HG03571 (cell line): ENCODE measurements at regions not wholly inside any gene's neighbourhood (a gene's known extent, or its start where the extent isn't known, plus 50 kb on each side); places are given as distances from the start of the nearest gene placed in this dataset.

ENCODE experiments used
- ATAC-seq: cut with Tn5 transposase; IDR thresholded peaks from one replicate; pipeline ENCODE4 v1.9.1; 2021; ENCODE audit not compliant: unreplicated experiment

GRCh38 chr10:8416192-8416701 lies 361.8 kb downstream of the GATA3 start:
- no peak for ATAC-seq

GRCh38 chr10:8416760-8417159 lies 362.3 kb downstream of the GATA3 start:
- ATAC-seq, result no peak

GRCh38 chr10:8417631-8418030 lies 363.1 kb downstream of the GATA3 start:
- no peak for ATAC-seq

GRCh38 chr10:8418631-8419030 lies 364.1 kb downstream of the GATA3 start:
- ATAC-seq, result no peak

DNA sequence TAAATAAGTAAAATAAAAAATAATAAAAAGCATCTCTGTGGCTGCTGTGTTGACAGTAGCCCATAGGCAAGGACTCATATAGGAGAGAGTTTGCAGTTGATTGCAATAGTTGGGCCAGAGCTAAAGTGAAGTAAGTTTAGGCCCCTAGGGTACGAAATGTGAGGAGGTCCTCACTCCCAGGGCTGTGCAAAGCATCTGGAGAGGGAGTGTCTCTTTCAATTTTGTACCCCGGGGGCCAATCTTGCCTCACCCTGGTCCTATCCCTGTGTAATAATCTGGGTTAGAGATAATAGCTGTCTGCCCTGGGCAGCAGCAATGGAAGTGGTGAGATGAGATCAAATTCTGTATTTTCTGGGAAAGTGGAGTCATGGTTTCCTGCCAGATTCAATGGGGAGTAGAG lies 365.7 kb downstream of the GATA3 start:
- ATAC-seq, result no peak

DNA sequence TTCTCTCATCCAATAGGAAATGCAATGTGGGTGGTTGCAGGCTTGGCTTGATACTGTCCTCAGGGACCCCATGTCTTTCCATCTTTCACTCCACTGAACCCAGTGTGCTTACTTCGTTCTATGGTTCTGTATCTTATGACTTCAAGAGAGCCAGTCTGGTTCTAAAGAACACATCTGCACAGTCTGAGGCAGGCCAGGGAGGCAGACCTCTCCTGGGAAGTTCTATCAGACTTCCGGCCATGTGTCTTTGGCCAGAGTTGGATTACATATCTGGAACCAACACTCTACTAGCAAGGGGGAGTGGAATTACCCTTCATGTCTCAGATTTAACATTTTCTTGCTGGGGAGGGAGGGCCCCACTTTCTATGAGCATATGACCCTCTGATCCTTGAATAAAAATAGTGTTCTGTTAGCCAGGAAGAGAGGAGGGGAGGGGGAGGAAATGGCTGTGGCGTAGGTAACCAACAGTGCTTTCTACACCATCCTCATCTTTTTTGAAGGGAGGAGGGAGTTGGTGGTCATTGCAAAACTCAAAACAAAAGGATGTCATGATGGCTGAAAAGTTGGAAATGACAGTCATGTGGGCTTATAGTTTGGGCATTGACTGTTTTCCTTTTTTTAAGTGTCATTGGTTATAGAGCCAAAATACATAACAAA lies 370.2 kb downstream of the GATA3 start:
- no peak for ATAC-seq

DNA sequence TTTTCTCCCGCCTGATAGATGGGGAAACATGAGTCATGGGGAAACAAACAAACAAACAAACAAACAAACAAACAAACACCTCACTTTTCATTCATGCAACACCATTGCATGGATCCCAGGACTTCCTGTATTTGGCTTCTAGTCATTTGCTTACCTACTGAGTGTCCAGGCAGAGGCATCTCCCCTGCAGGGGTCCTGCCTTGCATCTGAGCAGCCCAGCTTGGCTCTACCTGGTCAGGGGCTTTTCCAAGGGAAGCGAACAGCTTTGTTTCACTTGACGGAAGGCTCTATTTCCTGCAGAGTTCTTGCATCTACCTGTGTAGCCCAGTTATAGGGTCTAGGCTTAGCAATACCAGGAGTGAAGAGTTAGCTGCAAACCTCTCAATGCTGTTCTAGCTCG lies 374.2 kb downstream of the GATA3 start:
- ATAC-seq, result no peak

DNA sequence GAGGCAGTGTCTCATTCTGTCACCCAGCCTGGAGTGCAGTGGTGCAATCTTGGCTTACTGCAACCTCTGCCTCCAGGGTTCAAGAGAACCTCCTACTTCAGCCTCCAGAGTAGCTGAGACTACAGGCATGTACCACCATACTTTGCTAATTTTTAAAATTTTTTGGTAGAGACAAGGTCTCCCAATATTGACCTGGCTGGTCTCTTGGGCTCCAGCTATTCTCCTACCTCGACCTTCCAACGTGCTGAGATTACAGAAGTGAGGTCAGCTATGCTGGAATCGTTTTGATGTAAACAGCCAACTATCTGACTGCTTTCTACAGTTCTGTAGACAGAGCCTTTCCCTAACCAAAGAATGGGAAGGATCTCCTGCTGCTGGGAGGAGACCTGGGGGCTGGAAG lies 375.8 kb downstream of the GATA3 start:
- no peak for ATAC-seq

GRCh38 chr10:8431511-8431910 lies 377.0 kb downstream of the GATA3 start:
- no peak for ATAC-seq

DNA sequence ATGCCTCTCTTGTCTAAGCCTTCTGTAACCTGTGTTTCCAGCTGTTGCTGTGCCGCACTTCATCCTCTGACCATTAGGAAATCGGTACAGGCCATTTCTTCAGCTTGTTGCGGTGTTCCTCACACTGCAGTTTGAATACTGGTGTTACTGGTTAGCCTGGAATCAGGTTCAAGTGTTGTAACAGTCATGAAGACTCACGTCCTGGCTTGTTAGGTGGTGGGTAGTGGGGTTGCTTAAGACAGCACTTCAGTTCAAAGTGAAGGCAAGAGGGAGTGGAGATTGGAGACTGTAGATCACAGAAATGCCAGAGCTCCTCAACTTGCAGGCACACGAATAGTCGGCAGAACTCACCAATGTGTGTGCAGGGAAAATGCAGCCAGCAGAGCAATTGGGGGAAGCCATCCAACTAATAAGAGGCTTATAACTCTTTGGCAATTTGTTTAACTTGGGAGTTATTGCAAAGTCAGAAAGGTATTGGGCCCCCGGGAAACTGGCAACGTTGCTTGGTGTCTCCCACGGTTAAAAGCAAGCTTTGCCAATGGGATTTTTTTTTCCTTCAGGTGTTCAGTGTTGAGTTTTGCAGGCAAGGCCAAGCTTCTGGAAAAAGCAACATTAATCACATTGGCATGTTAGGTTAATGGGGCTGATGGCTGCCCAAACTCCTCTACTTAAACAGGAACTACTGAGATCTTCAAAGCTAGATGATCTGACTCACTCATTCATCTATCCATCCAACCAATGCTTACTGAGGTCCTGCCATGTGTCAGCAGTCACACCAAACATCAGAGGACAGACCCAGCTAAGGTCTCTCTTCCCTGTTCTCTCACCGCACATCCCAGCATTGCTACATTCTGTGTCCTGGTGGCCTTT lies 380.9 kb downstream of the GATA3 start:
- no peak for ATAC-seq

DNA sequence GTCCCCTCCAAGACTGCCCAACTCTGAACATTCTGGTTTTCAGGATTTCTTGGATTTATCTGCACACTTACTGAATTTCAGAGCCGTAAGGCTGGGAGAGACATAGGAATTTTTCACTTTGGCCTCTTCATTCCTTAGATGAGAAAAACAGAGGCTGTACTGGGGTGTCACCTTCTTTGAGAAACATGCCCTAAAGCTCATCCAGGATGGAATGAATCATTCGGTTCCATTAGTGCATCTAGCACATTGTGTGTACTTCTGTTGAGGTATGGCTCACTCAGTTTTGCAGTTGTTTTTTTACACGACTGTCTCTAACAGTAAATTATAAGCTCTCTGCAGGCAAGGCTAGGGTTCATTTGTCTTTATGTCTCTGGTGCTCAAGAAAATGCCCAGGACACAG lies 383.4 kb downstream of the GATA3 start:
- no peak for ATAC-seq

DNA sequence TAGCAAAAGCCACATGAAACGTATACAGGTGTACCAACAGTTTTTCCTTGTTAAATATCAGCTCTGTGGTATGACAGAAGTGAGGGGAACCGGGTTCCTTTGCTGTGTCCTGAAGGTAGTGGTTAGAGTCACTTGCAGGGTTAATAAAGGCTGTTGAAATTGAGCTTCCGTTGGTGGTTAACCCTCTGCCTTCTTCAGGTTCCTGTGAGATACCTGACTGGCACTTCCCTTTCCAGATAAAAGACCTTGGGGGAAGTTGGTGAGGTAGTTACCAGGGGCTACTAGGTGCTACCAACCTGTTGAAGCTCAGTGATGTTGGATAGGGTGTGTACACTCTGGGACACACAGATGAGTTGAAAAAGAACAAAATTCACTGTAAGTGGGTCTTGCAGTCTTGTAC lies 384.1 kb downstream of the GATA3 start:
- no peak for ATAC-seq

DNA sequence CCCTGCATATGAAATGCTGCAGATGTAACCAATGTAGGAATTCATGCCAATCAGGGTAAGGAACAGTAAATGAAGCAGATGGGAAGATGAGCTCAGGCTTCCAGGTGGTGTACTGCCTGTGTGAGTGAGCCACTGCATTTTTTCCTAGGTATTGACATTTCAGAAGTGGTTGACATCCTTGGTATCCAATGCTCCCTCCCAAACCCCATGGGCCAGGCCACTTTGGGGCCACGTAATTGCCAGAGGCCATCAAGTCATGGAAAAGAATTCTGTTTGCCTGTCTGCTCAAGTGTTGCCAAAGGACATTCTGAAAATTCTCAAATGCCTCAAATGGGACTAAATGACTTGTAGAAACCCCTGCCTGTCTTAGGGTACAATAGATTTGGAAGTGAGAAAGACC lies 384.6 kb downstream of the GATA3 start:
- no peak for ATAC-seq

DNA sequence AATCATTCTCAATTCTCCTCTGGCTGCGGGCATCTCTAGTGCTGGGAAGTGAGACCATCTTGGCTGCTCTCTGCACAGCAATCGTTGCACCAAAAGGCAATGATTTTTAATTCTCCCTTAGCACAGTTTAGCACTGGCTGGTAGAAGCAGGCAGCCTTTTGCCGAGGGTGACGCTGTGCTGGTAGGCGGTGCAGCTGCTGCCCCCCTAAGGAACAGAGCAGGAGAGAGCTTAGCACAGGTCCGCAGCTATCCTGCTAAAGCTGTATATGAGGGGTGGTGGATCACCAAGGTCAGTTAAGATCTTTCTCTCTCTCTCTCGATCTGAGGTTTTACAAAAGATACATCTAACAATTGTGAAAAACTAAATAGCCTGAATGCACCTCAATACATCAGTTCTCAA lies 390.1 kb downstream of the GATA3 start:
- ATAC-seq, result no peak

DNA sequence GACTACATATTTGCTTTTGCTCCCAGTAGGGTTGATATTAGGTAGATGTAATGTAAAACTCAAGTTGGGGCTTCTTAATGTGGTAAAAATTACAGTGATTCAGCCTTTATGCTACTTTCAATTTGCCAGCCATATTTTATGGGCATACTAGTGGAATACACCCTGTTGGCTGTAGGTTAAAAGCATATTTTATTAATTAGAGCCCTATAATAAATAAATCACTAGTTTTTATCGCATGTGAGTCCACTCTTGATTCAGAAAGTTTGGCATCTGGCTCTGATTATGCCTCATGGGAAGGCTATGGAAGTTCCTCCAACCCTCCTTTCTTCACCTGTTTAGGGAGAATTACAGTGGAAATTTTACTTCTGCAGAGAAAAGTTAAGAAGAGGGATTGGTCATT lies 390.9 kb downstream of the GATA3 start:
- ATAC-seq, result no peak

GRCh38 chr10:8449909-8450308 lies 395.4 kb downstream of the GATA3 start:
- ATAC-seq, result no peak

GRCh38 chr10:8453587-8453986 lies 399.1 kb downstream of the GATA3 start:
- no peak for ATAC-seq

- no peak for ATAC-seq
Measured at GRCh38 chr10:8454357-8454756, 399.9 kb downstream of the GATA3 start.

- no peak for ATAC-seq
Measured at GRCh38 chr10:8455181-8455580, 400.7 kb downstream of the GATA3 start.

DNA sequence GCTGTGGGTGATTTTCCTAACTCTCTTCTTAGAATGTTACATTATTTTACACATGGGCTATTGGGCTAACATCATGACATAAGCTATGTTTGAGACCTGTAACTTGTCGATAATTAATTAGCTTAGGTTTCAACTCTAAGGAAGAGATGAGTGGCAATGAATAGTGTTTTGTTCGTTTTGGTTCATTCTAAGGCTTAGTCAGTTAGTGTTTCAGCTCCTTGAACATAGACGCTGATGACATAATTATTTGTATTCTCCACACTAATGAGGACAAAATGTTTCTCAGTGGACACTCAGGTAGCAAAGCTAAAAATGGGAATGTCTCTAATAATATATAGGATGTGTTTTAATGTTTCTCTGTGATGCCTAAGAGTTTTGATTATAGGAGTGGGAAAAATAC lies 401.9 kb downstream of the GATA3 start:
- ATAC-seq, result no peak

GRCh38 chr10:8460626-8461025 lies 406.1 kb downstream of the GATA3 start:
- ATAC-seq, result no peak

DNA sequence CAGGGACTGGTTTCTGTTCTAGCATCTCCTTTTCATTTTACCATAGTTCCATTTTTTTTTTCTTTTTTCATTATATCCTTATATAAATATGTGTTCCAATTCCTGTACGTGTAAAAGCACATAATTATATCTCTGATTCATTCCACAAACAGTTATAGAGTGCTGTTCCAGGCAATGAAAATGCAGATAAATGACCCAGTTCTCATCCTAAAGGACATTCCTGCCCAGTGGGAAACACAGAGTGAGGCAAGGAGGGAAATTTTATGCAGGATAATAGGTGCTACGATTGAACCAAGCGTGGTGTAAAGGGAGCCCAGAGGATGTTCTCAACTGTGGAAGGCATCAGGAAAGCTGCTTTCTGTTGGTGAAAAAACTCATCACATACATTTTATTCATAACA lies 408.1 kb downstream of the GATA3 start:
- ATAC-seq, result no peak
